Astrocyte of the hippocampus (primary cell): ENCODE measurements at regions not wholly inside any gene's neighbourhood (a gene's known extent, or its start where the extent isn't known, plus 50 kb on each side); places are given as distances from the start of the nearest gene placed in this dataset.

Source experiments
- DNase-seq: peaks from one replicate; pipeline ENCODE4 v3.0.0; 2011; ENCODE audit warnings: low read depth, low spot score

DNA sequence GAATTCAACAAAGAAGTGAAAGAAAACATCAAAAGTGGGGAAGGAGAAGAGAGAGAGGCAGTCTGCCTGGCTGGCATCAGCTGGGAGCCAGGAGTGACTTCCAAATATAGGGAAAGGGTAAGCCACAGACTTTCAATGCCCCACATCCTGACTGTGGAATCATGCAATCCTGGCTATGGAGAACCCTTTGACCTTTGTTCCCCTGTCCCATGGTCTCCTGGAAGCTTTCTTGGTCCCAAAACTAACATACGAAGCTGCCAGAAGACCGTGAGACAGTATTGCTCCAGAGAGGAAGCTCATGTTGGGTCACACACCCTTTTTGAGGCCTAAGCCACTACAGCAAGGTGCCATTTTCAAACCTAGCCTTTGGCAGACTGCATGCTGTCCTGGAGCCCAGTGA, 665.5 kb downstream of the ELAVL2 start:
- DNase-seq = no peak

- no peak for DNase-seq
Measured at GRCh38 chr9:23160952-23161469, 665.0 kb downstream of the ELAVL2 start.

DNA sequence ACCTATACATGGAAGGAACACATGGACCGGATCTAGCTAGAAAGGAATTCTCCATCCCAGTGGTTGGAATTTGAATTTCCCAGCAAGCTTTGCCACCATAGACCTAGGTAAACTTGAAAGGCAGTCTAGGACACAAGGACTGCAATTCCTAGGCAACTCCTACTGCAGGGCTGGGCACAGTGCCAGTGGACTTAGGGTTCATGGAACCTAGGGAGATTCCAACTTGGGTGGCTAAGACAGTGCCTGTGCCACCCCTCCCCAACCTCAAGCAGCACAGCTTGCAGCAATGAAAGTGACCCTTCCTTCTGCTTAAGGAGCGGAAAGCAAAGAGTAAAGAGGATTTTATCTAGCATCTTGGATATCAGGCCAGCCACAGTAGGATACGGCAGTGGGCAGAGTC, 663.3 kb downstream of the ELAVL2 start:
- no peak for DNase-seq

GRCh38 chr9:23171479-23171878, 654.6 kb downstream of the ELAVL2 start:
- no peak for DNase-seq

DNA sequence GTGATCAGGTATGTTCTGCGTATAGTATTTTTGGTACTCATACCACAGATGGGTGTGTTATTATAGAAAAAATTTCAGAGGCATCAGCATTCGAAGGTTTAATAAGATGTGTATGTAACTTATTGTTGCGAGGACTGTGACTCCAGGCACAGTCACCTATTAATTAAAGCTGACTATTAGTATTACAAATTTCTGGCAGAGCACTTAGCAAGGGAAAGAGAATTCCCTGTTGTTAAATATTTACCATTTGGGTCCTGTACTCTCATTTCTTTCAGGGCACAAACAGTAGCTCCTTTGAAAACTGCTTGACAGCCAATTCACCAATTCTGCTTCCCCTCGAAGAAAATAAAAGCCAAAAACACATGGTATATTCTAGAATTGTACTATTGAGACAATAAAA, 653.8 kb downstream of the ELAVL2 start:
- DNase-seq = no peak

- DNase-seq = no peak
Measured at GRCh38 chr9:23172979-23173637, 652.9 kb downstream of the ELAVL2 start.

DNA sequence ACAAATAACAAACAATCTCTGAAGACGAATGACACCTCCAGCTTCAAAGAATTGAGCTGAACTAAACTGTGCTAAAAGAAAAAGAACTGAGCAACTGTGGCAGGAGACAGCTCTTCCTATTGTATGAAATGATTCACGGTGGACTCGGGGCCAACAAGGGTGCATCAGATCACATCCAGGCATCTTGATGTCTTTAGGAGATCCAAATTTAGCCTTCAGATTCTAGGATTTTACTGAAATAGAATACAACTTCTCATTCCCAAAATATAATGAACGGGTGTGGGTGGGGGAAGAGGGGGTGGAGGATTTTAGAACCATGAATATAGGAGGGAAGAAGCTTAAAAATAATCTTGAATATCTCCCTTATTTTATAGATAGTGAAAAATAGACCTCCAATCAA, 631.8 kb downstream of the ELAVL2 start:
- no peak for DNase-seq

DNA sequence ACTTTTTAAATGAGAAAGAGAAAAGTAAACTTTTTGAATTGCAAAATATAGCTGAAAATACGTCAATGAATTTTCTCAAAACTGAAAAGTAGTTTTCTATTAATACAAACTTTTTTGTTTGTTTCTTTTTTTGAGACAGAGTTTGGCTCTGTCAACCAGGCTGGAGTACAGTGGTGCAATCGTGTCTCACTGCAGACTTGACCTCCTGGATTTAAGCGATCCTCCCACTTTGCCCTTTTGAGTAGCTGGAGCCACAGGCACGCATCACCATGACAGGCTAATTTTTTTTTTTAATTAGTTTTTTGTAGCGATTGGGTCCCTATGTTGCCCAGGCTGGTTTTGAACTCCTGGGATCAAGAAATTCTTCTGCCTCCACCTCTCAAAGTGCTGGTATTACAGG, 610.4 kb downstream of the ELAVL2 start:
- DNase-seq = no peak

DNA sequence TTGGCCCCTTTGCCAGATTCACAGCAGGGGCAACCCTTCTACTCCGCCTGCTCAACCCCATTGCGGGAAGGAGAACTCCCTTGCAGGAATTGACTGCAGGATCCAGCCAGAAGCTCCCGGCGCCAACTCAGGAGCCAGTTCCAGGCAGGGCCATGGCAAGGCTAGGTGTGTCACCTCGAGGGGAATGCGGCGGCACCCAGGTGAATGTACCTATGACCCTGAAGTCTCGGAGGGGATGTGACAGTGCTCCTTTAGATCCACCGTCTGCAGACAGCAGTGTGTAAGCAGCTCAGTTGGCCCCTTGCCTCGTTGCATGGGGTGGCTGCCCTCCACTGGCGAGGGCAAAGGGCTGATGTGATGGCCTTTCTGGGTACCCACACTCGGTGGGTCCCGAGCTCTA, 606.6 kb downstream of the ELAVL2 start:
- no peak for DNase-seq

DNA sequence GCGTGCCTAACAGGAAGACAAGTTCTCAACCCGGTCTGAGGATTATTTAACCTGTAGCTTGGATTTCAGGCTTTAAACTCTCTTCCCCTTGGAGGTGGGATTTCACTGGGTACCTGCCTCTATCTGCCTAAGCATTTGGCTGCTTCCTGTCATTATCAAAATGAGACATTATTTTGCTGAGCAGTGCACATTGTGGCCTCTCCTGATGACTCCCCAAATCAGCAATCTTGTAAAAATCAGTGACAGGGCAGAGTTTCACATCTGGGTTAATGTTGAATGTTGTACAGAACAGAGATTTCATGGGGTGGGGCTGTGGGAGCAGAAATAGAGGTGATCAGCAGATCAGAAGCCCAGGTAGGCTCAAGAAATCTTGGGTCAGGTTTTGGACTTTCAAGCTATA, 605.9 kb downstream of the ELAVL2 start:
- no peak for DNase-seq

GRCh38 chr9:23220957-23221356, 605.1 kb downstream of the ELAVL2 start:
- no peak for DNase-seq

- no peak for DNase-seq
Measured at GRCh38 chr9:23229890-23230317, 596.1 kb downstream of the ELAVL2 start.

DNA sequence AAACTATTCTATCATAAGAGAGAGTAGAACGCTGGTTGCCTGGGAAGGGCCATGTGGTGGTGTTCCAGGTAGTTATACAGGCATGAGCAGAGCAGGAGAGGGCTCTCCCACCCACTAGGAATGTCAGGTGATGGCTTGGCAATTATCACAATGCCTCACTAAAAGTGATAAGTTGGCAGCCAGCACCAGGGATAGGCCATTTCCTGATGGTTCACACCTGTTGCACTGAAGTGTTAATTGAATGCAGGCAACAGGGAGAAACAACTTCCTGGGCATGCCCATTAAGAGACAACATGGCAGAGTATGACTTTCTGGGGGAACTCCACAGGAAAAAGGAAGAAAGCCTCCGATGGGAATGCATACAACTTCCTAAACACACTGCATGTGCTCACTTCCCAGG, 593.2 kb downstream of the ELAVL2 start:
- DNase-seq = no peak

DNA sequence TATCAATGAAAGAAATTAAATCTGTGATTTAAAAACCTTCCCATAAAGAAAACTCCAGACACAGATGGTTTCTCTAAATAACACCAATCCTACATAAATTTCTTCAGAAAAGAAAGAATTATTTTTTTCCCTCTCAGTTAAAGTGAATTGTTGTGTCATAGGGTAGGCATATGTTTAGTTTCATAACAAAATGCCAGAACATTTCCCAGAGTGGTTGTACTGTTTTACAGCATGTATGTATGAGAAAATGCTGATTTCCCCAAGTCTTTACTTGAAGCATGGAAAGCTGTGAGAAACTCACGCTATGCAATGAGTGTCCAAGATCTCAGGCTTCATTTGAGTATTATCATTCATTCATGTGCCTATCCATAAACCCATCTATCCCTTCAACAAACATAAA, 582.5 kb downstream of the ELAVL2 start:
- DNase-seq = no peak

DNA sequence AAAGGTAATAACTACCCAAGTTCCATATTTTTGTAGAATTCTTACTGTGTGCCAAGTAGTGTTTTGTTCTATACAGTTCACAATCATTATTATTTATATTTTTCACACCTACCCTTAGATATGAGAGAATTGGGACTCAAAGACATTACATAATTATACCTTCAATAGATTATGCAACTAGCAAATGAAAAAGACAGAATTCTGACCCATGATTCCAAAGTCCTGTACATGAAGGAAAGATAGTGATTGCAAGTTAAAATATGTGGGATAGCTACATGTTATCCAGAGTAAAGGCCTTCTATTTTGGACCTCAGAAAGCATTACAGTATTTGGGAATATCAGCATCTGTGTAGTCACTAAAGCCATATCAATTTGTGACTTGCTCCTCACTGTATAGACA, 581.0 kb downstream of the ELAVL2 start:
- DNase-seq = no peak

GRCh38 chr9:23254404-23255184, 571.4 kb downstream of the ELAVL2 start:
- no peak for DNase-seq

DNA sequence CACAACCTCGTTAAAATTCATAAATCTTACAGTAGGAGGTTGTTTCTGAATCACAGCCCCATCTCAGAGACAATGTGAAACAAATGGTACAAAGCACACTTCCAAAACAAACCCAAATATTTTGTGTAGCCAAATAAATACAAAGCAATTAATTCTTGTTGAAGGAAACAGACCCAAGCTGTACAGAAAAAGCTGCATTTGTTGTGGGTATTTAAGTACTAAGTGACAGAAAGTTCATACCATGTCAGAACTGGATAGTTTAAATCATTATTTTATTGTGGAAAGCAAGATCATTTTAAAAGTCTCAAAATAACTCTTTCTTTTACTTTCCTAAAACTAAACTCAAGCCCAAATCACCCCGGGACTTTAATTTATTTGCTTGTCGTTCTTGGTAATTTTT, 570.7 kb downstream of the ELAVL2 start:
- DNase-seq = no peak

DNA sequence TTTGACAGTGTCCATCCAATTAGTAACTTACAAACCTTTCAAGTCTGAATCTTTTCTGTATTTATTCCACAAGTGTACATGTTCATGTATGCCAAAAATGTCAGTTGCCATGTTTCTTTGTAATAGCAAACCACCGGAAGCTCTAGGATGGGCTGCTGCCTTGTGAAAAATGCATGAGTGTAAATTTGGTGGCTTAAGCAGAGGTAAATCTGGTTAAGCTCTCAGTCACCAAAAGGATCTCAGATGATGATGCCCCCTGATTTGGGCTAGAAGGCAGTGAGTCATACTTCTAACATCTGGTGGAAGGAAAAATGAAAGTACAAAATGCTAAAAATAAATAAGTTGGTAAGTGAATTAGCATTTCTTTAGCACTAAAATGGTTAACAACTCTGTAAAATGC, 567.5 kb downstream of the ELAVL2 start:
- DNase-seq = no peak

GRCh38 chr9:23278561-23278960, 547.5 kb downstream of the ELAVL2 start:
- DNase-seq = no peak

DNA sequence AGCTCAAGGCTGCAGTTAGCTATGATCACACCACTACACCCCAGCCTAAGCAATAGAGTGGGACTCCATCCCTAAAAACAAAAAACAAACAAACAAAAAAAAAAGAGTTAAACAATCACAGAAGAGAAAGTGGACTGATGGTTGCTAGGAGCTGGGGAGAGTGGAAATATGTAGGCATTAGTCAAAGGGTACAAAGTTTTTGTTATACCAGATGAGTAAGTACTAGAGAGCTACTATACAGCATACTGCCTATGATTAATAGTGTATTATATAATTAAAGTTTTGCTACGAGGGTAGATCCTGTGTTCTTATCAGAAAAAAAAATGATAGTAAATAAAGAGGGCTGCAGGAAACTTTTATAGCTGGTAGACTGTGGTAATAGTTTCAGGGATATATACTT, 538.6 kb downstream of the ELAVL2 start:
- no peak for DNase-seq

DNA sequence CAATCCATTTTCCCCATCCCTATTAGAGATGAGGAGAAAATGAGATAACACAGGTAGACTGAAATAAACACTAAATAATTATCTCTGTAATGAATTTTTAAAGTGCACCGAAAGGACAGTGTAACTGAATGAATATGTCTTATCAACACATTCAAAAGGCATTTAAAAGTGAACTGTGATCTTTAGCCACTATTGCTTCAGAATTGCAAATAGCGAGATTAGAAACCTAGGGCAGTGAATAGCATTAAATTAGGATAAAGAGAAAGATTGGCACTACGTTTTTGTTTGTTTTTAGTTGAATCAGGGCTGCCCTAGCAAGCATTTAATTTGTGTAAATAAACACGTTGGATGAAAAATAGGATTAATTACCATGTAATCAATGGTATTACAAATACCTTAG, 537.5 kb downstream of the ELAVL2 start:
- DNase-seq = no peak

DNA sequence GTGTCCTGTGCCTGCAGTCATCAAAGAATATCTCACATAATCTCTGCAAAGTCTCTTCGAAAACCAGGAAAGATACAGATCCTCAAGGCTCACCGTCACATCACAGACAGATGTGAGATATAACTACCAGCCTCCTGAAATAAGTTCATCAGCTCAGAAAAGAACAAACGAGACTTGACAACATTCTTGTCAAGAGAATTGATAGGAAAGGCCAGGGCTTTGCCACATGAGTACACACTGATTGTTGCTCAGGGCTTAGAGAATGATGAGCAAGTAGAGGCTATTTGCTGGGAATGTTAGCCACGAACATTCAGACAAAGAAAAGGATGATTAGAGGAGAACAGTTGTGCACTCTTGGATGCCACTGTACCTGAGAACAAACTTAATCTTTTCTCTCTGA, 535.1 kb downstream of the ELAVL2 start:
- DNase-seq = no peak

- no peak for DNase-seq
Measured at GRCh38 chr9:23302281-23302680, 523.8 kb downstream of the ELAVL2 start.
